Spleen (tissue), 7 donors: ENCODE measurements at regions not wholly inside any gene's neighbourhood (a gene's known extent, or its start where the extent isn't known, plus 50 kb on each side); places are given as distances from the start of the nearest gene placed in this dataset.

ENCODE experiments used
- POLR2AphosphoS5 ChIP-seq, 3 donors: sonication (generic); formaldehyde crosslinking; IDR thresholded peaks; one replicate each; pipeline ENCODE4 v1.5.1; 2017; ENCODE audit warnings: antibody characterized with exemption in 3 of 3
- TF ChIP-seq, protein P1 (sequence below), 11 experiments: fragments of 200-600 bp in 7 of 11; fragments of 450-650 bp in 4 of 11; sonication (generic) in 4 of 11; IDR thresholded peaks in 8 of 11; conservative IDR thresholded peaks in 3 of 11; 1 replicate in 7 of 11; 2 replicates in 4 of 11; pipeline versions ENCODE4 v1.4.0 to v1.8.0; 2016 to 2021; ENCODE audit warnings: antibody characterized with exemption in 11 of 11, inconsistent platforms in 4 of 11, mild to moderate bottlenecking in 1 of 11
- donor health status: DM: no; HTN: no; CAD: no; lungs with moderate emphysema.
- donor health status: DM: no; HTN: no; CAD: no.
- donor health status: DM: no; HTN: no; CAD: no.

DNA sequence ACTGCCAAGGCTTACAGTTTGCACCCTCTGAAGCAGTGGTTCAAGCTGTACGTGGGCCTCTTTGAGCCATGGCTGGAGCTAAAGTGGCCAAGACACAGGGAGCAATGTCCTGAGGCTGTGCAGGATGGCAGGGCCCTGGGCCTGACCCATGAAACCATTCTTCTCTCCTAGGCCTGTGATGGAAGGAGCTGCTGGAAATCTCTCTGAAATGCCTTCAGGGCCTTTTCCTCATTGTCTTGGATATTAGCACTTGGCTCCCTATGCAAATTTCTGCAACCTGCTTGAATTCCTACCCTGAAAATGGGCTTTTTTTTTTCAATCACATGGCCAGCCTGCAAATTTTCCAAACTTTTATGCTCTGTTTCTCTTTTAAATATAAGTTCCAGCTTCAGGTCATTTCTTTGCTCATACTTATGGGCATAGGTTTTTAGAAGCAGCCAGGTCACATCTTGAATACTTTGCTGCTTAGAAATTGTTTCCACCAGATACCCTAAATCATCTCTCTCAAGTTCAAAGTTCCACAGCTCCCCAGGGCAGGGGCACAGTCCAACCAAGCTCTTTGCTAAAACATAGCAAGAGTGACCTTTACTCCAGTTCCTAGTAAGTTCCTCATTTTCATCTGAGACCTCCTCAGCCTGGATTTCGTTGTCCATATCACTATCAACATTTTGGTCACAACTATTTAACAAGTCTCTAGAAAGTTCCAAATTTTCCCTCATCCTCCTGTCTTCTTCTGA lies 138.3 kb downstream of the OSTF1 start:
- no peak for TF ChIP-seq POLR2AphosphoS5 (IDR thresholded peaks at IDR 0.05)
- TF ChIP-seq, protein P1, sequence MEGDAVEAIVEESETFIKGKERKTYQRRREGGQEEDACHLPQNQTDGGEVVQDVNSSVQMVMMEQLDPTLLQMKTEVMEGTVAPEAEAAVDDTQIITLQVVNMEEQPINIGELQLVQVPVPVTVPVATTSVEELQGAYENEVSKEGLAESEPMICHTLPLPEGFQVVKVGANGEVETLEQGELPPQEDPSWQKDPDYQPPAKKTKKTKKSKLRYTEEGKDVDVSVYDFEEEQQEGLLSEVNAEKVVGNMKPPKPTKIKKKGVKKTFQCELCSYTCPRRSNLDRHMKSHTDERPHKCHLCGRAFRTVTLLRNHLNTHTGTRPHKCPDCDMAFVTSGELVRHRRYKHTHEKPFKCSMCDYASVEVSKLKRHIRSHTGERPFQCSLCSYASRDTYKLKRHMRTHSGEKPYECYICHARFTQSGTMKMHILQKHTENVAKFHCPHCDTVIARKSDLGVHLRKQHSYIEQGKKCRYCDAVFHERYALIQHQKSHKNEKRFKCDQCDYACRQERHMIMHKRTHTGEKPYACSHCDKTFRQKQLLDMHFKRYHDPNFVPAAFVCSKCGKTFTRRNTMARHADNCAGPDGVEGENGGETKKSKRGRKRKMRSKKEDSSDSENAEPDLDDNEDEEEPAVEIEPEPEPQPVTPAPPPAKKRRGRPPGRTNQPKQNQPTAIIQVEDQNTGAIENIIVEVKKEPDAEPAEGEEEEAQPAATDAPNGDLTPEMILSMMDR (IDR thresholded peaks at IDR 0.05 in 8 of 11, conservative IDR thresholded peaks at IDR 0.05 in 3 of 11), result no peak
